OCI-LY3 (cell line): ENCODE measurements at regions not wholly inside any gene's neighbourhood (a gene's known extent, or its start where the extent isn't known, plus 50 kb on each side); places are given as distances from the start of the nearest gene placed in this dataset.

Experiments
- H2AFZ ChIP-seq: fragments of 200-600, 300-600 bp; shearing (Covaris generic); 2 replicates; pipeline ENCODE4 v1.6.0; 2014; ENCODE audit warnings: antibody characterized with exemption, low read depth, low read length
- H3K27ac ChIP-seq: fragments of 200-600, 300-600 bp; sonication (generic); 2 replicates; pipeline ENCODE4 v1.5.1; 2014; ENCODE audit warnings: mild to moderate bottlenecking, low read length, moderate library complexity, mixed read lengths
- H3K27me3 ChIP-seq: fragments of 200-600, 300-600 bp; sonication (generic); 2 replicates; pipeline ENCODE4 v1.6.1; 2014; ENCODE audit warnings: low read depth, low read length, mixed read lengths
- H3K36me3 ChIP-seq: fragments of 200-600, 300-600 bp; sonication (generic); replicated peaks from 2 replicates; pipeline ENCODE3; 2014; ENCODE audit warnings: low read depth, low read length, mixed read lengths
- H3K4me1 ChIP-seq: fragments of 300-600, 200-600 bp; sonication (generic); 2 replicates; pipeline ENCODE4 v1.6.1; 2014; ENCODE audit warnings: low read length, mixed read lengths
- H3K4me2 ChIP-seq: fragments of 200-600, 300-600 bp; sonication (generic); 2 replicates; pipeline ENCODE4 v1.6.1; 2014; ENCODE audit warnings: low read length, mixed read lengths
- H3K4me3 ChIP-seq: fragments of 300-600, 200-600 bp; sonication (generic); 2 replicates; pipeline ENCODE4 v1.5.1; 2014; ENCODE audit warnings: antibody characterized with exemption, mild to moderate bottlenecking, low read length, moderate library complexity
- H3K79me2 ChIP-seq: fragments of 300-600, 200-600 bp; shearing (Covaris generic); 2 replicates; pipeline ENCODE4 v1.6.1; 2014; ENCODE audit warnings: mild to moderate bottlenecking, low read length, mixed read lengths
- H3K9ac ChIP-seq: fragments of 300-600, 200-600 bp; shearing (Covaris generic); 2 replicates; pipeline ENCODE4 v1.6.0; 2014; ENCODE audit warnings: mild to moderate bottlenecking, low read length, moderate library complexity
- H3K9me3 ChIP-seq: fragments of 200-600, 300-600 bp; shearing (Covaris generic); 2 replicates; pipeline ENCODE4 v1.6.1; 2014; ENCODE audit warnings: low read length, mixed read lengths; ENCODE audit not compliant: insufficient read depth
- H4K20me1 ChIP-seq: fragments of 200-600, 300-600 bp; sonication (generic); 2 replicates; pipeline ENCODE4 v1.6.1; 2016; ENCODE audit warnings: low read length, mixed read lengths; ENCODE audit not compliant: insufficient read depth
- EZH2phosphoT487 ChIP-seq: fragments of 200-600 bp; shearing (Covaris generic); IDR thresholded peaks from 2 replicates; pipeline ENCODE4 v1.6.1; 2018; ENCODE audit warnings: antibody characterized with exemption, mixed run types, low read depth
- TF ChIP-seq, protein P1 (sequence below): fragments of 200-600, 300-600 bp; sonication (generic); IDR thresholded peaks from 2 replicates; pipeline ENCODE4 v1.5.1; 2014; ENCODE audit warnings: antibody characterized with exemption, low read length, low read depth

DNA sequence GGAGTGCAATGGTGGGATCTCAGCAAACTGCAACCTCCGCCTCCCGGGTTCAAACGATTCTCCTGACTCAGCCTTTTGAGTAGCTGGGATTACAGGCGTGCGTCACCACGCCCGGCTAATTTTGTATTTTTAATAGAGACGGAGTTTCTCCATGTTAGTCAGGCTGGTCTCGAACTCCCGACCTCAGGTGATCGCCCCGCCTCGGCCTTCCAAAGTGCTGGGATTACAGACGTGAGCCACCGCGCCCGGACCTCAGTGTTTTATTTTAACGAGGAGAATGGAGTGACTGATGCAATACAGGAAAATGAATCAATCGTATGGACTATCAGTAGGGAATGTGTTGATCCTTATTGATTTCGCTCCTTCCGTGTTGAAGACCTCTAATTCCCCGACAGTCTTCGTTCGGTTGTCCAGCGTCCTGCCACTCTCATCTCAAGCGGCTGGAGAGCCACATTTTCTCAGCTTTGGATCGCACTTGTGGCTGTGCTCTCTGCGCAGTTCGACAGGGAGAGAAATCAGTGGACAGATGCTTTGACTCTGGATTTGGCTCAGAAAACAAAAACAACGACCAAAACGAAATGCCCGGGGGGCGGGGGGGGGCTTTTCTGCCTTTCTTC is 166.2 kb downstream of the TRIM27 start:
- H3K4me2 ChIP-seq: peak overlapping the region; percentile 76
- peak overlapping the region; percentile 54; the same call in 1 of the 2 replicates for H3K9ac ChIP-seq
- no peaks in the 10 kb centered on the region for H4K20me1 ChIP-seq
- peaks cover 8% of the 10 kb centered on the region; the same call in 1 of the 2 replicates for H3K4me1 ChIP-seq
- H2AFZ ChIP-seq: no peak overlapping the region
- no peak overlapping the region for H3K27ac ChIP-seq
- H3K27me3 ChIP-seq: no peaks in the 10 kb centered on the region
- peak overlapping the region; percentile 79 for H3K4me3 ChIP-seq
- no peaks in the 10 kb centered on the region for H3K9me3 ChIP-seq
- H3K36me3 ChIP-seq: no peaks in the 10 kb centered on the region
- TF ChIP-seq, protein P1, sequence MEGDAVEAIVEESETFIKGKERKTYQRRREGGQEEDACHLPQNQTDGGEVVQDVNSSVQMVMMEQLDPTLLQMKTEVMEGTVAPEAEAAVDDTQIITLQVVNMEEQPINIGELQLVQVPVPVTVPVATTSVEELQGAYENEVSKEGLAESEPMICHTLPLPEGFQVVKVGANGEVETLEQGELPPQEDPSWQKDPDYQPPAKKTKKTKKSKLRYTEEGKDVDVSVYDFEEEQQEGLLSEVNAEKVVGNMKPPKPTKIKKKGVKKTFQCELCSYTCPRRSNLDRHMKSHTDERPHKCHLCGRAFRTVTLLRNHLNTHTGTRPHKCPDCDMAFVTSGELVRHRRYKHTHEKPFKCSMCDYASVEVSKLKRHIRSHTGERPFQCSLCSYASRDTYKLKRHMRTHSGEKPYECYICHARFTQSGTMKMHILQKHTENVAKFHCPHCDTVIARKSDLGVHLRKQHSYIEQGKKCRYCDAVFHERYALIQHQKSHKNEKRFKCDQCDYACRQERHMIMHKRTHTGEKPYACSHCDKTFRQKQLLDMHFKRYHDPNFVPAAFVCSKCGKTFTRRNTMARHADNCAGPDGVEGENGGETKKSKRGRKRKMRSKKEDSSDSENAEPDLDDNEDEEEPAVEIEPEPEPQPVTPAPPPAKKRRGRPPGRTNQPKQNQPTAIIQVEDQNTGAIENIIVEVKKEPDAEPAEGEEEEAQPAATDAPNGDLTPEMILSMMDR: no peak
- TF ChIP-seq EZH2phosphoT487: no peak
- H3K79me2 ChIP-seq: no peaks in the 10 kb centered on the region

DNA sequence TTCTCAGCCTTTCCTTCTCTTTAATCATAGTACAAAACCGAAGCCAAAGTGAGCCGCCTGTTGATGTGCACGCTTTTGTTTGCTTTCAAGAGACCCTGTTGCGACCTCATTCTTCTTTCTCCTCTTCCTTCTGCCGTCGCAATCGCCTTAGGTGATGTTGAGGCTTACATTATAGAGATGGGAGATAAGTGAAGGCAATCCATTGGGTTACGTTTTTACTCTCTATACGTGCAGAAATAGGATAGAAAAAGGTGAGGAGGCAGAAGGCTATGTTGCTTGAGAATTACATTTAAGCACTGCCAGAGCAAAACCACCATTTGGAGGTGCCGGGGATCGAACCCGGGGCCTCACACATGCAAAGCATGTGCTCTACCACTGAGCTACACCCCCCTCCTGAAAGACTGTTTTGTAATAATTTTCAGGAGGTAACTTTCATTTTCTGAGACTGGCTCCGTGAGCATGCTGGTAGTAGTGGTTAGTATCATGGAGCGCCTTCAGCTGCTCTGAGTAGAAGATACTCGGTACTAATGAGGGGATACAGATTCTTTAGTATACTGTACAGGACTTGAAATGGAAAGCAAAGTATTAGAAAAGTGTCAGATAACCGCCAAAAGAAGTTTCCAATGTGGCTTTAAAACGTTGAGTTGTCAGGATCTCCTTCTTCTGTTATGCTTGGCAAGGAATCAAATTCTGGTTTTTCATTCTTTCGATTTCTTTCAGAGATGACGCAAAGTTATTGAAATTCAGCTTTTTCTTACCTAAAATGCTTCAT is 165.6 kb downstream of the TRIM27 start:
- Histone ChIP-seq H3K4me1 (peaks cover 8% of the 10 kb centered on the region; the same call in 1 of the 2 replicates), H3K79me2 (no peaks in the 10 kb centered on the region), H3K9me3 (no peaks in the 10 kb centered on the region), H4K20me1 (no peaks in the 10 kb centered on the region), H3K27me3 (no peaks in the 10 kb centered on the region), H3K9ac (peak overlapping the region; percentile 54), H3K36me3 (no peaks in the 10 kb centered on the region), H3K4me2 (peak overlapping the region; percentile 76), H3K4me3 (peak overlapping the region; percentile 79), H3K27ac (0 out of 2 replicates have a peak overlapping the region, but pooled peaks have one; percentile 32), H2AFZ (peak overlapping the region; percentile 95)
- TF ChIP-seq, protein P1: no peak
- no peak for TF ChIP-seq EZH2phosphoT487

DNA sequence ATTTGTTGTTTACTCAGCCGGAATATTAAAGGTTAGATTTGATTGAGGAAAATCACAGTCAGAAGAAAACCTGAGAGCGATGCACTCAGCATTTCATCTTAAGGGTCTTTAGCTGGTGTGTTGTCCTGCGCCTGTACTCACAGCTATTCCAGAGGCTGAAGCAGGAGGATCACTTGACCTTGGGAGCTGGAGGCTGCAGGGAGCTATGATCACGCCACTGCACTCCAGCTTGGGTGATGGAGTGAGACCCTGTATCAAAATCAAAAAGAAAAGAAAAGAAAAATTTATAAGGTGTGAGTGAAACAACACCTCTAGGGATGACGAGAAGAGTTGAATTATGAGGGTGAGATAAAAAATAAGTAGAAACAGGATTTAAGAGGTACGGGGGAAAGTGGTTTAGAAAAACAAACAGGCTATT is 165.0 kb downstream of the TRIM27 start:
- H3K27me3 ChIP-seq: no peaks in the 10 kb centered on the region
- peak overlapping the region; percentile 54 for H3K9ac ChIP-seq
- H3K9me3 ChIP-seq: no peaks in the 10 kb centered on the region
- H3K4me2 ChIP-seq: peak overlapping the region; percentile 76
- H3K4me3 ChIP-seq: peak overlapping the region; percentile 79
- peak overlapping the region; percentile 95 for H2AFZ ChIP-seq
- H3K79me2 ChIP-seq: no peaks in the 10 kb centered on the region
- no peak for TF ChIP-seq EZH2phosphoT487
- TF ChIP-seq, protein P1: no peak
- no peaks in the 10 kb centered on the region for H3K36me3 ChIP-seq
- no peaks in the 10 kb centered on the region for H4K20me1 ChIP-seq
- H3K27ac ChIP-seq: 0 out of 2 replicates have a peak overlapping the region, but pooled peaks have one; percentile 32
- peaks cover 8% of the 10 kb centered on the region; the same call in 1 of the 2 replicates for H3K4me1 ChIP-seq

DNA sequence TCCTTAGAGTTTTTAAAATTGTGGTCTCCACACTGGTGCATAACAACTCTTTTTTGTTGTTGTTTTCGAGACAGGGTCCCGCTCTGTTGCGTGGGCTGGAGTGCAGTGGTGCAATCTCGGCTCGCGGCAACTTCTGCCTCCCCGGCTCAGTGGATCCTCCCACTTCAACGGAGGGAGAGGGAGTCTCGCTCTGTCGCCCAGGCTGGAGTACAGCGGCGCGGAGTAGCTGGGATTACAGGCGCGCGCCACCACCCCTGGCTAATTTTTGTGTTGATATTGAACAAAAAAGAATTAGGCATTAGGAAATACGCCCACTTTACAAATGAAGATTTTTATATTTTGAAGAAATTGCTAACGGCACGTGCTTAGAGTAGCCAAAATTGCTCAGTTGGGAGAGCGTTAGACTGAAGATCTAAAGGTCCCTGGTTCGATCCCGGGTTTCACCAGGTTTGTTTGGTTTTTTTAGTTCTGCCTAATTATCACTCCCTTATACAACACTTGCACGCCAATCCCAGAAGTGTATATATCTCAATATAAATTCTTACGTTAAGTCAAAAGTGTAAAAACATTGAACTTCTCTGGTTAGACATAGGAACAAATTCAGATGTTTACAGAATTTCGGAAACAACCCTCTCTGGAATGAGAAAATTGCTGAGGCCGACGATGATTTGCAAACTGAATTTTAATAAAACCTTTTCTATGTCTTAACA is 159.6 kb downstream of the TRIM27 start:
- Histone ChIP-seq H3K27ac (no peak overlapping the region), H3K4me2 (no peak overlapping the region), H3K9ac (no peak overlapping the region), H3K36me3 (no peaks in the 10 kb centered on the region), H3K9me3 (no peaks in the 10 kb centered on the region), H3K4me1 (no peaks in the 10 kb centered on the region), H4K20me1 (no peaks in the 10 kb centered on the region), H3K79me2 (no peaks in the 10 kb centered on the region), H3K27me3 (no peaks in the 10 kb centered on the region), H3K4me3 (no peak overlapping the region), H2AFZ (no peak overlapping the region)
- TF ChIP-seq, protein P1: no peak
- no peak for TF ChIP-seq EZH2phosphoT487
